ENCODE measurements at regions not wholly inside any gene's neighbourhood (a gene's known extent, or its start where the extent isn't known, plus 50 kb on each side); places are given as distances from the start of the nearest gene placed in this dataset.
A peak's percentile ranks its signal among the peaks of the same experiment; 100 is the strongest.

DNA sequence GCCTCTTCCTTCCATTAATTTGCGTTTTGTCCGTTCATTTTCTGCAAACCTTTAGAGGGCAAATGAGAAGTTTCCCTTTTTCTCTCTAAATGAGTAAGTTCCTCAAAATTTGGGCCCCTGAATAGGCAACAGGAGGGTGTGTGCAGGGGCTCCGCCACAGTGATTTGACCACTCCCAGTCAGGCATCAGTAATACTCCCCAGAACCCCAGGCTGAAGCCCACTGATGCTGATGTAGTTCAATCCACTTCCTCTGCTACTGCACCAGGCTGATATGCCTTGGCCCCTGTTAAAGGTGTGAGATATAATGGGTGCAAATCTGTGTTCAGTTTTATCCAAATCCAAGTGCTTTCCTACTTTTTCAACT lies 1150.0 kb downstream of the RPIA start:
- peaks cover 0 to 13% (median 0%) of the 10 kb centered on the region in 3 donors for H3K9me3 ChIP-seq (replicated peaks in 1 of 3)
- H3K36me3 ChIP-seq (replicated peaks in 1 of 2) = no peaks in the 10 kb centered on the region
- no peak for DNase-seq
- H3K27ac ChIP-seq = no peak overlapping the region
- H3K27me3 ChIP-seq = no peaks in the 10 kb centered on the region
- H3K4me3 ChIP-seq = no peak overlapping the region
- TF ChIP-seq, protein P1, sequence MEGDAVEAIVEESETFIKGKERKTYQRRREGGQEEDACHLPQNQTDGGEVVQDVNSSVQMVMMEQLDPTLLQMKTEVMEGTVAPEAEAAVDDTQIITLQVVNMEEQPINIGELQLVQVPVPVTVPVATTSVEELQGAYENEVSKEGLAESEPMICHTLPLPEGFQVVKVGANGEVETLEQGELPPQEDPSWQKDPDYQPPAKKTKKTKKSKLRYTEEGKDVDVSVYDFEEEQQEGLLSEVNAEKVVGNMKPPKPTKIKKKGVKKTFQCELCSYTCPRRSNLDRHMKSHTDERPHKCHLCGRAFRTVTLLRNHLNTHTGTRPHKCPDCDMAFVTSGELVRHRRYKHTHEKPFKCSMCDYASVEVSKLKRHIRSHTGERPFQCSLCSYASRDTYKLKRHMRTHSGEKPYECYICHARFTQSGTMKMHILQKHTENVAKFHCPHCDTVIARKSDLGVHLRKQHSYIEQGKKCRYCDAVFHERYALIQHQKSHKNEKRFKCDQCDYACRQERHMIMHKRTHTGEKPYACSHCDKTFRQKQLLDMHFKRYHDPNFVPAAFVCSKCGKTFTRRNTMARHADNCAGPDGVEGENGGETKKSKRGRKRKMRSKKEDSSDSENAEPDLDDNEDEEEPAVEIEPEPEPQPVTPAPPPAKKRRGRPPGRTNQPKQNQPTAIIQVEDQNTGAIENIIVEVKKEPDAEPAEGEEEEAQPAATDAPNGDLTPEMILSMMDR (IDR thresholded peaks at IDR 0.05) = no peak
- no peak for TF ChIP-seq POLR2A (IDR thresholded peaks at IDR 0.05)
- 44 to 59% (median 51%) methylated on average over 3 of the region's 3 CpGs for WGBS, 4 donors
- no peaks in the 10 kb centered on the region for H3K4me1 ChIP-seq (replicated peaks in 1 of 2)
- intact Hi-C loops (cut with DNase I) = no loop called here

DNA sequence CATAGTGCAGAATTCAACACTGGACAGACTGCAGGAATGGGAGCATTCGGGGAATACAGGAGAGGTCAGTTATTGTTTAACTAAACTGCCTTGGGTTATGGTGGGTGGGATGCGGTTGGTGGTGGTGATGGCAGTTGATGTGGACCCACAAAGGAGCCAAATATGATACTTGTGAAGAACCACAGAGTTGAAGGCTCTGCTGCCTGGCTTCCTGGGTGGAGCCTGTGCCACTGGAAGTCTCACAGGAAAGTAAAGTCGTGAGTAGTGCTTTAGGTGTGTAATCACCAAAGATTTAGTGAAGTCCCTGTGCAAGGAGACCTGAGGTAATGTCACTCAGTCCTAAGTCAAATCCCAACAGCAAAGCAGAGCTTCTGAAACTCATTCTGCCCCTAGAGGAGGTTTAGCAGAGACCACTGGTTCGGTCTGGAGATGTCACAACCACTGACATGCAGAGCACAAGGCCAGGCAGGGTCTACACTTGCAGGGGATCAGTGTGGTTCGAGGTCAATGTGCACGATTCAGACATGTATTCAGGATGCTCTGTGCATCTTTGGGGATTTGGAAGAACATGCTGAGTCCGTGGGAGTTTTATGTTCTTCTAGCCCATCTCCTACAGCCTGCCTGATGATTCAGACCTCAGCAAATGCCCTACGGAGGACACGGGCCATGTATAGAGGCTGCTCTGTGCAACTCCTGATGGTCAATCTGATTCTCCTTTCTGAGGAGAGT lies 1150.9 kb downstream of the RPIA start:
- no peak for DNase-seq
- intact Hi-C loops (cut with DNase I) = no loop called here
- H3K36me3 ChIP-seq (replicated peaks in 1 of 2) = no peaks in the 10 kb centered on the region
- no peak overlapping the region for H3K27ac ChIP-seq
- H3K9me3 ChIP-seq (replicated peaks in 1 of 3) = peaks cover 0 to 13% (median 0%) of the 10 kb centered on the region in 3 donors
- WGBS, 4 donors = 48 to 52% (median 49%) methylated on average over 9 of the region's 9 CpGs
- H3K4me1 ChIP-seq (replicated peaks in 1 of 2) = no peaks in the 10 kb centered on the region
- H3K4me3 ChIP-seq = no peak overlapping the region
- no peaks in the 10 kb centered on the region for H3K27me3 ChIP-seq
- TF ChIP-seq, protein P1 (IDR thresholded peaks at IDR 0.05) = no peak
- no peak for TF ChIP-seq POLR2A (IDR thresholded peaks at IDR 0.05)

DNA sequence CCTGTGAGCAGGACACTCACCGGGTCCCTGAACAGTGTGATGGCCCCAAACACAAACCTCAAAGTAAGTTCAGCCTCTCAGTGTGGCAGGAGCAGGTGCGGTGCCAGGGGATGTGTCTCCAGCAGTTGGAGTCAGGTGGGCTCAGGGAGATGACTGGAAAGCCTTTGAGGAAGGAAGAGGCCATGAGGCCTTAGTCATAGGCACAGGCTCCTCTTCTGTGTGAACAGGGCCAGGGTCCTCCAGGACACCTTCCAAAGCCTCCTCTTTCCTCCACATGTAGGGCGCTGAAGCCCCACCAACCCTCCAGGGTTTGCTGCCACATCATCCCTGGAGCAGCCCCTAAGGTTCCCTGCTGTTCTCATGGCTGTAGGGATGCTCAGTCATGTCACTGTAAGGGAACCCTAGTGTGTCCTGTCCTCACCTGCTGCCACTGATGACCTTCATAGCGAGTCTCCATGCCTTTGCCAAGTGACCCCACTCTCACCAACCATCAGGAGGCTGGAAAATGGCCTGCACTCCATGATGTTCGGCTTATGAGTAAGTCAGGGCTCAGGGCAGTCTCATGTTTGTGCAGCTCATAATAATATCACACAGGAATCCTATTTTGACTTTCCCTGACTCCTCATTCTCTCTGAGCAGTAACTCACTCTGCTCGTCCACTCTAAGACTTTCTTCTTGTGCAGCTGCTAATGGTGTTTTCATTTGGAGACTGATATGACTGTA lies 1152.9 kb downstream of the RPIA start:
- intact Hi-C loops (cut with DNase I) = no loop called here
- H3K36me3 ChIP-seq (replicated peaks in 1 of 2) = no peaks in the 10 kb centered on the region
- WGBS, 4 donors = 43 to 51% (median 47%) methylated on average over 6 of the region's 6 CpGs
- no peak overlapping the region for H3K4me3 ChIP-seq
- no peak overlapping the region for H3K27ac ChIP-seq
- TF ChIP-seq, protein P1 (IDR thresholded peaks at IDR 0.05) = no peak
- TF ChIP-seq POLR2A (IDR thresholded peaks at IDR 0.05) = no peak
- H3K9me3 ChIP-seq (replicated peaks in 1 of 3) = peaks cover 0 to 4% (median 0%) of the 10 kb centered on the region in 3 donors
- DNase-seq = peak in 1 of 7 donors; percentile 12
- peaks cover 8% of the 10 kb centered on the region for H3K27me3 ChIP-seq
- no peaks in the 10 kb centered on the region for H3K4me1 ChIP-seq (replicated peaks in 1 of 2)

DNA sequence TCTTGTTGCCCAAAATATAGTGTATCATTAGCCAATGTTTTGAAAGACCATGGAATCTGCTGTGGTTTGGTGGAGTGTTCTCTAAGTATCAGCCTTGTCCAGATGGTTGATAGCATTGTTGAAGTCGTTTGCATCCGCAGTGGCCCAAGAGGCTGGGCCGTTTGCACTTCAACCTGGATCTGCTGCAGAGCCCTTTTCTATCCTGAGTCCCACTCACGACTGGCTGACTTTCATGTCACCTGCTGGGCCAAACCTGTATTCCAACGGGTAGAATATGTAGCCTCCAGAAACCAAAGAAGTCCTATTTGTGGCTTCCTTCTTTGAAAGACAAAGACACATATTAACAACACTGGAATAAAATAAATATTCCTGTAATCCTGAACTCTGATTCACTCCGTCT lies 1154.1 kb downstream of the RPIA start:
- peaks cover 11% of the 10 kb centered on the region for H3K27me3 ChIP-seq
- H3K9me3 ChIP-seq (replicated peaks in 1 of 3) = no peaks in the 10 kb centered on the region
- H3K36me3 ChIP-seq (replicated peaks in 1 of 2) = no peaks in the 10 kb centered on the region
- DNase-seq = no peak
- no peak overlapping the region for H3K4me3 ChIP-seq
- intact Hi-C loops (cut with DNase I) = no loop called here
- 50 to 56% (median 53%) methylated on average over 6 of the region's 6 CpGs for WGBS, 4 donors
- H3K27ac ChIP-seq = no peak overlapping the region
- TF ChIP-seq POLR2A (IDR thresholded peaks at IDR 0.05) = no peak
- TF ChIP-seq, protein P1 (IDR thresholded peaks at IDR 0.05) = no peak
- no peaks in the 10 kb centered on the region for H3K4me1 ChIP-seq (replicated peaks in 1 of 2)

Measured in adrenal gland (tissue), 9 donors.